ENCODE measurements at regions not wholly inside any gene's neighbourhood (a gene's known extent, or its start where the extent isn't known, plus 50 kb on each side); places are given as distances from the start of the nearest gene placed in this dataset.

GRCh38 chr14:105689722-105690121, 163.3 kb downstream of the TMEM121 start:
- no peak for TF ChIP-seq EZH2phosphoT487 (IDR thresholded peaks at IDR 0.05; ENCODE audit: insufficient read depth, low read depth)
- no peak for TF ChIP-seq EZH2 (IDR thresholded peaks at IDR 0.05; ENCODE audit: insufficient read depth, poor library complexity, severe bottlenecking)
